Heart left ventricle (tissue), 13 donors: ENCODE measurements at regions not wholly inside any gene's neighbourhood (a gene's known extent, or its start where the extent isn't known, plus 50 kb on each side); places are given as distances from the start of the nearest gene placed in this dataset.

ENCODE experiments used
- CTCF ChIP-seq, 12 donors: fragments of 200-600 bp; sonication (generic) in 4 of 12; IDR thresholded peaks; one replicate each; pipeline versions ENCODE4 v1.5.0 to v1.8.0; 2018 to 2022; ENCODE audit warnings: antibody characterized with exemption in 12 of 12, mild to moderate bottlenecking in 5 of 12
- POLR2A ChIP-seq, 2 donors: fragments of 450-650 bp; IDR thresholded peaks; one replicate each; pipeline ENCODE4 v1.6.1; 2017; ENCODE audit warnings: antibody characterized with exemption in 2 of 2, mild to moderate bottlenecking in 2 of 2, moderate library complexity in 2 of 2
- donor health status: ischemic (EF 13 %, LVEDD 7.1; RV severe dilation, severe dysfunction).
- donor health status: DM: no; HTN: yes; CAD: no.
- donor health status: DM: no; HTN: no; CAD: no.
- donor health status: ischemic (EF 25% LVEDD 6.9; RV normal size, moderate dysfunction).
- donor health status: ischemic (EF 25% LVEDD 5.7; RV mildly dilated, moderate dysfunction).
- donor health status: ischemic (EF 35%, LVEDD 5.7; RV mildly dilated, moderate dysfunction).
- donor health status: nonischemic (EF 11% LVEDD 7.7; RV severe dilation, severe dysfunction).
- donor health status: DM: yes; HTN: yes; CAD: no.
- donor health status: PGD.
- donor health status: ischemic (EF 29% LVEDD 5.4; RV normal size, mild dysfunction).
- donor health status: nonischemic (EF 23%, LVEDD 6.1; RV moderate dilation, normal function).

GRCh38 chrX:5748586-5749150 is 480.0 kb downstream of the NLGN4X start:
- TF ChIP-seq CTCF (IDR thresholded peaks at IDR 0.05) (no peak), POLR2A (IDR thresholded peaks at IDR 0.05) (no peak)
